ENCODE measurements at regions not wholly inside any gene's neighbourhood (a gene's known extent, or its start where the extent isn't known, plus 50 kb on each side); places are given as distances from the start of the nearest gene placed in this dataset.

DNA sequence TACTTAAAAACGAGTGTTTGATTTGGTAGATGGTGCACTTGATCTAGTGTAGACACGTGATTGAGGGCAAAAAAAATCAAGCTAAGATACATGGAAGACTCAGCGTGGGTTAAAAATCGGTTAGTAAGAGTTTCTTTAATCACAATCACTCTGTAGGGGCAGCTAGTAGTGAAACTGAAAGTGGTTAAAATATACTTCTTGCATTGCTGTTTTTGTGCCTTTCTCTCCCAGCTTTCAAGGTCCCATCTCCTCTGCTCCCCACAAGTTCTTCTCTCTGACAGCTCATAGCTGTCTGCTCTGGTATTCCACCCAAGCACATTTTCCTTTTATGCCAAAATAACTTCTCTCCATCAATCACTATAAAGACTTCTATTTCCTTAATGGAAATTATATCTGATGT is 1089.7 kb downstream of the EFNB2 start:
- no peak for TF ChIP-seq POLR2AphosphoS5 (IDR thresholded peaks at IDR 0.05; ENCODE audit: low read depth)
- TF ChIP-seq, protein P1, sequence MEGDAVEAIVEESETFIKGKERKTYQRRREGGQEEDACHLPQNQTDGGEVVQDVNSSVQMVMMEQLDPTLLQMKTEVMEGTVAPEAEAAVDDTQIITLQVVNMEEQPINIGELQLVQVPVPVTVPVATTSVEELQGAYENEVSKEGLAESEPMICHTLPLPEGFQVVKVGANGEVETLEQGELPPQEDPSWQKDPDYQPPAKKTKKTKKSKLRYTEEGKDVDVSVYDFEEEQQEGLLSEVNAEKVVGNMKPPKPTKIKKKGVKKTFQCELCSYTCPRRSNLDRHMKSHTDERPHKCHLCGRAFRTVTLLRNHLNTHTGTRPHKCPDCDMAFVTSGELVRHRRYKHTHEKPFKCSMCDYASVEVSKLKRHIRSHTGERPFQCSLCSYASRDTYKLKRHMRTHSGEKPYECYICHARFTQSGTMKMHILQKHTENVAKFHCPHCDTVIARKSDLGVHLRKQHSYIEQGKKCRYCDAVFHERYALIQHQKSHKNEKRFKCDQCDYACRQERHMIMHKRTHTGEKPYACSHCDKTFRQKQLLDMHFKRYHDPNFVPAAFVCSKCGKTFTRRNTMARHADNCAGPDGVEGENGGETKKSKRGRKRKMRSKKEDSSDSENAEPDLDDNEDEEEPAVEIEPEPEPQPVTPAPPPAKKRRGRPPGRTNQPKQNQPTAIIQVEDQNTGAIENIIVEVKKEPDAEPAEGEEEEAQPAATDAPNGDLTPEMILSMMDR (conservative IDR thresholded peaks at IDR 0.05; ENCODE audit: low read depth in 2 of 2) = no peak
- TF ChIP-seq, protein P2, sequence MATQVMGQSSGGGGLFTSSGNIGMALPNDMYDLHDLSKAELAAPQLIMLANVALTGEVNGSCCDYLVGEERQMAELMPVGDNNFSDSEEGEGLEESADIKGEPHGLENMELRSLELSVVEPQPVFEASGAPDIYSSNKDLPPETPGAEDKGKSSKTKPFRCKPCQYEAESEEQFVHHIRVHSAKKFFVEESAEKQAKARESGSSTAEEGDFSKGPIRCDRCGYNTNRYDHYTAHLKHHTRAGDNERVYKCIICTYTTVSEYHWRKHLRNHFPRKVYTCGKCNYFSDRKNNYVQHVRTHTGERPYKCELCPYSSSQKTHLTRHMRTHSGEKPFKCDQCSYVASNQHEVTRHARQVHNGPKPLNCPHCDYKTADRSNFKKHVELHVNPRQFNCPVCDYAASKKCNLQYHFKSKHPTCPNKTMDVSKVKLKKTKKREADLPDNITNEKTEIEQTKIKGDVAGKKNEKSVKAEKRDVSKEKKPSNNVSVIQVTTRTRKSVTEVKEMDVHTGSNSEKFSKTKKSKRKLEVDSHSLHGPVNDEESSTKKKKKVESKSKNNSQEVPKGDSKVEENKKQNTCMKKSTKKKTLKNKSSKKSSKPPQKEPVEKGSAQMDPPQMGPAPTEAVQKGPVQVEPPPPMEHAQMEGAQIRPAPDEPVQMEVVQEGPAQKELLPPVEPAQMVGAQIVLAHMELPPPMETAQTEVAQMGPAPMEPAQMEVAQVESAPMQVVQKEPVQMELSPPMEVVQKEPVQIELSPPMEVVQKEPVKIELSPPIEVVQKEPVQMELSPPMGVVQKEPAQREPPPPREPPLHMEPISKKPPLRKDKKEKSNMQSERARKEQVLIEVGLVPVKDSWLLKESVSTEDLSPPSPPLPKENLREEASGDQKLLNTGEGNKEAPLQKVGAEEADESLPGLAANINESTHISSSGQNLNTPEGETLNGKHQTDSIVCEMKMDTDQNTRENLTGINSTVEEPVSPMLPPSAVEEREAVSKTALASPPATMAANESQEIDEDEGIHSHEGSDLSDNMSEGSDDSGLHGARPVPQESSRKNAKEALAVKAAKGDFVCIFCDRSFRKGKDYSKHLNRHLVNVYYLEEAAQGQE (IDR thresholded peaks at IDR 0.05; ENCODE audit: unreplicated experiment) = no peak
- no peak for TF ChIP-seq EZH2 (IDR thresholded peaks at IDR 0.05; ENCODE audit: low read depth, unreplicated experiment)
- no peak for TF ChIP-seq ZNF114 (CRISPR knock-in tag; IDR thresholded peaks at IDR 0.05)
- no peak for TF ChIP-seq ZNF331 (CRISPR knock-in tag; IDR thresholded peaks at IDR 0.05; ENCODE audit: low read depth)
- no peak for TF ChIP-seq EZH2phosphoT487 (IDR thresholded peaks at IDR 0.05; ENCODE audit: unreplicated experiment)

Measured in GM23338 (cell line).